Caco-2 (cell line): ENCODE measurements at regions not wholly inside any gene's neighbourhood (a gene's known extent, or its start where the extent isn't known, plus 50 kb on each side); places are given as distances from the start of the nearest gene placed in this dataset.

Source experiments
- BruUV-seq: library from RNA; stranded (reverse); fragments of 400-500 nt; replicated peaks from 2 replicates; lab custom pipeline; 2021; lab: Mats Ljungman, UMichigan
- CTCF ChIA-PET: fragments of 300-600 bp; sonication (Branson Sonifier 250); formaldehyde crosslinking; loops from one replicate; lab custom pipeline; 2022; ENCODE audit warnings: antibody characterized with exemption; lab: Charles Lee
- POLR2A ChIA-PET: fragments of 300-600 bp; sonication (Branson Sonifier 250); formaldehyde crosslinking; loops from one replicate; lab custom pipeline; 2022; ENCODE audit warnings: antibody characterized with exemption; lab: Charles Lee
- DNase-seq, 2 experiments: peaks; one replicate each; pipeline versions ENCODE4 v3.0.0 to v3.0.0-alpha.2; 2020 to 2022
- H3K27me3 ChIP-seq: replicated peaks from 2 replicates; pipeline ENCODE4 v1.6.0; 2011; ENCODE audit warnings: low read length; ENCODE audit not compliant: control insufficient read depth, insufficient read depth
- H3K36me3 ChIP-seq: 2 replicates; pipeline ENCODE4 v1.5.1; 2011; ENCODE audit warnings: low read length; ENCODE audit not compliant: control insufficient read depth, insufficient read depth
- H3K4me1 ChIP-seq: fragments of 250-450 bp; sonication (Bioruptor Pico); 2 replicates; pipeline ENCODE4 v1.5.1; 2020; ENCODE audit warnings: mild to moderate bottlenecking
- H3K4me3 ChIP-seq: 2 replicates; pipeline ENCODE4 v1.5.1; 2011; ENCODE audit warnings: low read depth, mild to moderate bottlenecking, control low read depth, low read length
- H3K9me3 ChIP-seq: fragments of 250-450 bp; sonication (Bioruptor Pico); 2 replicates; pipeline ENCODE4 v1.5.1; 2020; ENCODE audit warnings: mild to moderate bottlenecking, moderate library complexity
- H3K27ac Mint-ChIP-seq: one replicate; pipeline ENCODE4 v1.8.0; 2022; ENCODE audit warnings: mixed read lengths; ENCODE audit not compliant: unreplicated experiment
- H3K27me3 Mint-ChIP-seq: one replicate; pipeline ENCODE4 v1.8.0; 2022; ENCODE audit warnings: mixed read lengths; ENCODE audit not compliant: insufficient read depth, unreplicated experiment
- H3K36me3 Mint-ChIP-seq: one replicate; pipeline ENCODE4 v1.8.0; 2022; ENCODE audit warnings: mild to moderate bottlenecking, mixed read lengths; ENCODE audit not compliant: insufficient read depth, unreplicated experiment
- H3K4me1 Mint-ChIP-seq: one replicate; pipeline ENCODE4 v1.8.0; 2022; ENCODE audit warnings: low read depth, mixed read lengths; ENCODE audit not compliant: unreplicated experiment
- H3K4me3 Mint-ChIP-seq: one replicate; pipeline ENCODE4 v1.8.0; 2022; ENCODE audit warnings: mild to moderate bottlenecking, moderate library complexity, mixed read lengths; ENCODE audit not compliant: unreplicated experiment
- H3K9me3 Mint-ChIP-seq: one replicate; pipeline ENCODE4 v1.8.0; 2022; ENCODE audit warnings: mixed read lengths; ENCODE audit not compliant: unreplicated experiment
- CTCF ChIP-seq, 2 experiments: fragments of 200-600 bp in 1 of 2; IDR thresholded peaks; 1 replicate in 1 of 2; 2 replicates in 1 of 2; pipeline versions ENCODE4 v1.5.1 to v1.8.0; 2011 to 2022; ENCODE audit warnings: antibody characterized with exemption in 1 of 2, control low read depth in 1 of 2, inconsistent platforms in 1 of 2, low read depth in 1 of 2, low read length in 1 of 2, mild to moderate bottlenecking in 1 of 2, moderate library complexity in 1 of 2; ENCODE audit not compliant: insufficient read depth in 1 of 2, severe bottlenecking in 1 of 2, unreplicated experiment in 1 of 2
- intact Hi-C: fragments of 100-400 bp; cut with micrococcal nuclease; formaldehyde crosslinking; loops from one replicate; pipeline ENCODE4 v1.10.0; 2022; ENCODE audit not compliant: unreplicated experiment

GRCh38 chr1:168640182-168640581, 63.8 kb downstream of the XCL1 start:
- Histone ChIP-seq H3K4me1 (peaks cover 8% of the 10 kb centered on the region; the same call in 1 of the 2 replicates), H3K27me3 (no peaks in the 10 kb centered on the region), H3K9me3 (no peaks in the 10 kb centered on the region), H3K4me3 (no peak overlapping the region), H3K36me3 (no peaks in the 10 kb centered on the region)
- H3K27me3 Mint-ChIP-seq = no peaks in the 10 kb centered on the region
- H3K9me3 Mint-ChIP-seq = no peaks in the 10 kb centered on the region
- no peaks in the 10 kb centered on the region for H3K36me3 Mint-ChIP-seq
- H3K4me1 Mint-ChIP-seq = peaks cover 15% of the 10 kb centered on the region
- no peak overlapping the region for H3K27ac Mint-ChIP-seq
- CTCF ChIA-PET = no interaction called here
- no peak for DNase-seq
- POLR2A ChIA-PET = no interaction called here
- H3K4me3 Mint-ChIP-seq = no peak overlapping the region
- TF ChIP-seq CTCF (IDR thresholded peaks at IDR 0.05; ENCODE audit: insufficient read depth in 1 of 2, low read depth in 1 of 2, low read length in 1 of 2, severe bottlenecking in 1 of 2, unreplicated experiment in 1 of 2) = no peak
- BruUV-seq = no TSS peak
- intact Hi-C loops = no loop called here

- intact Hi-C loops = no loop called here
- CTCF ChIA-PET = no interaction called here
Observed at GRCh38 chr1:168640836-168641235, 64.4 kb downstream of the XCL1 start.

GRCh38 chr1:168643152-168643551, 66.7 kb downstream of the XCL1 start:
- H3K36me3 ChIP-seq = no peaks in the 10 kb centered on the region
- no peaks in the 10 kb centered on the region for H3K9me3 Mint-ChIP-seq
- POLR2A ChIA-PET = no interaction called here
- H3K36me3 Mint-ChIP-seq = no peaks in the 10 kb centered on the region
- CTCF ChIA-PET = no interaction called here
- no peak for DNase-seq
- intact Hi-C loops = no loop called here
- H3K27me3 ChIP-seq = no peaks in the 10 kb centered on the region
- no peaks in the 10 kb centered on the region for H3K9me3 ChIP-seq
- no peaks in the 10 kb centered on the region for H3K4me1 Mint-ChIP-seq
- H3K4me3 ChIP-seq = no peak overlapping the region
- BruUV-seq = no TSS peak
- no peak for TF ChIP-seq CTCF (IDR thresholded peaks at IDR 0.05; ENCODE audit: insufficient read depth in 1 of 2, low read depth in 1 of 2, low read length in 1 of 2, severe bottlenecking in 1 of 2, unreplicated experiment in 1 of 2)
- no peak overlapping the region for H3K27ac Mint-ChIP-seq
- no peak overlapping the region for H3K4me3 Mint-ChIP-seq
- H3K4me1 ChIP-seq = no peaks in the 10 kb centered on the region
- no peaks in the 10 kb centered on the region for H3K27me3 Mint-ChIP-seq

More at GRCh38 chr1:168640836-168641235, 64.4 kb downstream of the XCL1 start:
- DNase-seq = no peak
- no peak overlapping the region for H3K27ac Mint-ChIP-seq
- POLR2A ChIA-PET = no interaction called here
- no peaks in the 10 kb centered on the region for H3K27me3 Mint-ChIP-seq
- TF ChIP-seq CTCF (IDR thresholded peaks at IDR 0.05; ENCODE audit: insufficient read depth in 1 of 2, low read depth in 1 of 2, low read length in 1 of 2, severe bottlenecking in 1 of 2, unreplicated experiment in 1 of 2) = no peak
- no TSS peak for BruUV-seq
- H3K9me3 Mint-ChIP-seq = no peaks in the 10 kb centered on the region
- H3K9me3 ChIP-seq = no peaks in the 10 kb centered on the region
- H3K36me3 ChIP-seq = no peaks in the 10 kb centered on the region
- no peak overlapping the region for H3K4me3 Mint-ChIP-seq
- no peak overlapping the region for H3K4me3 ChIP-seq
- no peaks in the 10 kb centered on the region for H3K27me3 ChIP-seq
- H3K4me1 ChIP-seq = peaks cover 7% of the 10 kb centered on the region; the same call in 1 of the 2 replicates
- H3K4me1 Mint-ChIP-seq = peaks cover 10% of the 10 kb centered on the region
- H3K36me3 Mint-ChIP-seq = no peaks in the 10 kb centered on the region
